Fibroblast of villous mesenchyme (primary cell): ENCODE measurements at regions not wholly inside any gene's neighbourhood (a gene's known extent, or its start where the extent isn't known, plus 50 kb on each side); places are given as distances from the start of the nearest gene placed in this dataset.

ENCODE experiments used
- DNase-seq: peaks from one replicate; pipeline ENCODE4 v3.0.0-alpha.2; 2010; ENCODE audit warnings: low read depth
- H3K4me3 ChIP-seq: 2 replicates; pipeline ENCODE4 v1.5.1; 2011; ENCODE audit warnings: low read depth, mild to moderate bottlenecking, low read length
- TF ChIP-seq, protein P1 (sequence below): IDR thresholded peaks from 2 replicates; pipeline ENCODE4 v1.5.1; 2012; ENCODE audit warnings: low read depth, mild to moderate bottlenecking, low read length; ENCODE audit not compliant: insufficient read depth

DNA sequence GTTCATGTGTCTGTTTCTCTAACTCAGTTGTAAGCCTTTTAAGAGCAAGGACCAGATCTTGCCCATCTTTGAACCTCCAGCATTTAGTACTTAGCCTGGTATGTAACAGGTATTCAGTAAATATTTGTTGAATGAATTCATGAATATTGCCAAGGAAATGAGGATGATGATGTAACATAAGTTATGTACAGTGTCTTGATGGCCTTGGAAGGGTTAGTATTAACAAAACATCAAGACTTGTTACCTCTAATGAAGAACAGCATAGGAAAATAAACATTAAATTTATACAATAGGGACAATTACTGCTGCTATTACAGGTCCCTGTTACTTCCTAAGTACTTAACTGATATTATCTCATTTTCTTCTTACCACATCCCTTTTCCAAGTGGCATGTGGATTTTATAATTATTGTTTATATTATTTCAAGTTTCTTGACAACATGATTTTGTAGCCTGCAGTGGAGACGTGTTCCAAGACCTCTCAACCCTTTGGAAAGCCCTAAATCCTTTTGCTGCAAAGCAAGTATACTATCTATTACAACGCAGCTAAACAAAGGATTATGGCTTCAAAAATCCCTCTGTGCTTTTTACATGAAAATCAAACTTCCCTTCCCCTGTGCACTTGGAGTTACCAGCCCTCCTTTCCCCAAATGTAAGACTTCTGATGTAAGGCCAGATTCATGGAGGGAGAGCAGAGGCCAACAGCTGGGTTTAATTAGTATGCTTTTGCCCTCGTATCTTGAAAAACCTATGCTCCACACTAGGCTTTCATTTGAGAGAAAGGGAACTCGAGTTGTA, 77.4 kb upstream of the SMIM36 start:
- no peak overlapping the region for H3K4me3 ChIP-seq
- peak; percentile 82 for DNase-seq

DNA sequence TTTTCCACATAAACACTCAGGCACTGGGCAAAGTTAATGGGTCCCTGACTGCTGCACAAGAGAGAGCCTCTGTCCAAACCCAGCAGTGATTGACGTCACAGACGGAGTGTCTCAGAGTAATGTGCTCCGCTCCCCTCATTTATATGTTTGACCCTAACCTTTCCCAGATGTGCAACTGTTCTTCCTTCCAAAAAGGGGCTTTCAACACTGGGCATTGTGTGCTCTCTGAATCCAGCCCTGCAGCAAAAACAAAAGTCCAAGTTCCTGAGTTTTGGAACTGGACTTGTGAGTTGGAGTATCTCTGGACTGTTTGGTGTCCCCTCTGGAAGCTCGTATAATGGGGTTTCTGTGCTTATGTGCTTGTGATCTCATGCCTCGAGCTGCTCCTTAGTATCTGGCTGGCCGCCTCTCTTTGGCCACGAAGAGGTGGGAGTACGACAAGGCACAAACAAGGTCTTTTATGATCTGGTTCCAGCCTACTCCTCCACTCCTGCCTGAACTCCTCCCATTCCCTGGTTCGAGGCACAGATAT, 76.4 kb upstream of the SMIM36 start:
- H3K4me3 ChIP-seq = no peak overlapping the region
- DNase-seq = peak; percentile 89
- TF ChIP-seq, protein P1, sequence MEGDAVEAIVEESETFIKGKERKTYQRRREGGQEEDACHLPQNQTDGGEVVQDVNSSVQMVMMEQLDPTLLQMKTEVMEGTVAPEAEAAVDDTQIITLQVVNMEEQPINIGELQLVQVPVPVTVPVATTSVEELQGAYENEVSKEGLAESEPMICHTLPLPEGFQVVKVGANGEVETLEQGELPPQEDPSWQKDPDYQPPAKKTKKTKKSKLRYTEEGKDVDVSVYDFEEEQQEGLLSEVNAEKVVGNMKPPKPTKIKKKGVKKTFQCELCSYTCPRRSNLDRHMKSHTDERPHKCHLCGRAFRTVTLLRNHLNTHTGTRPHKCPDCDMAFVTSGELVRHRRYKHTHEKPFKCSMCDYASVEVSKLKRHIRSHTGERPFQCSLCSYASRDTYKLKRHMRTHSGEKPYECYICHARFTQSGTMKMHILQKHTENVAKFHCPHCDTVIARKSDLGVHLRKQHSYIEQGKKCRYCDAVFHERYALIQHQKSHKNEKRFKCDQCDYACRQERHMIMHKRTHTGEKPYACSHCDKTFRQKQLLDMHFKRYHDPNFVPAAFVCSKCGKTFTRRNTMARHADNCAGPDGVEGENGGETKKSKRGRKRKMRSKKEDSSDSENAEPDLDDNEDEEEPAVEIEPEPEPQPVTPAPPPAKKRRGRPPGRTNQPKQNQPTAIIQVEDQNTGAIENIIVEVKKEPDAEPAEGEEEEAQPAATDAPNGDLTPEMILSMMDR = no peak

More for the DNA sequence above, 77.4 kb upstream of the SMIM36 start:
- TF ChIP-seq, protein P1 = no peak

DNA sequence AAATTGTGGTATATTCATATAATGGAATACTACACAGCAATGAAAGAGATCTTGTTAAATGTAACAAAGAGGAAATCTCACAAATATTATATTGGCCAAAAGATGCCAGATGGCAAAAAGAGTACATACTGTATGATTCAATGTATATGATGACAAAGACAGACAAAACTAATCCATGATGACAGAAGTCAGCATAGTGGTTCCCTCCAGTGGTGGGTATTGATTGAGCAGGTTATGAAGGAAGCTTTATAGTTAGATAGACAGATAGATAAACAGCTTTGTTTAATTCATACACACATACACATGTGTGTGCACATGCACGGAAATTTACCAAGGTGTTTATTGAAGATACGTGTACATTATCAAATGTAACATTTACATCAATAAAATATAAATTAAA, 74.4 kb upstream of the SMIM36 start:
- TF ChIP-seq, protein P1 = no peak
- H3K4me3 ChIP-seq = no peak overlapping the region
- no peak for DNase-seq

DNA sequence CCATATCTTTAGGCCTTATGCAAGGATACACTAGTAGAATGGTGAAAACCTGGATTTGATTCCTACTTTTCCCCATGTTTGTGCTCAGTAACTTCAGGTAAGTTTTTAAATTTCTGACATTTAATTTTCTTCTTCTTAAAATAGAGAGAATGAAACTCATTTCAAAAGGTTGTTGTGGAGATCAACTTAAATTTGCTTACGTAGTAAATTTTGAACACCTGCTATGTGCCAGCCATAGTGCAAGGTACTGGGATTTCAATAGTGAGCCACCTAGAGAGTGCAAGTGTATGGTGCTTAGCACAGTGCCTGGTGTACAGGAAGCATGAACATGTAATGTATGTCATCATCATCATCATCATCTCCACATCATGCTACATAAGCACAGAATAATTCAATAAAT, 73.6 kb upstream of the SMIM36 start:
- TF ChIP-seq, protein P1 = no peak
- DNase-seq = no peak

DNA sequence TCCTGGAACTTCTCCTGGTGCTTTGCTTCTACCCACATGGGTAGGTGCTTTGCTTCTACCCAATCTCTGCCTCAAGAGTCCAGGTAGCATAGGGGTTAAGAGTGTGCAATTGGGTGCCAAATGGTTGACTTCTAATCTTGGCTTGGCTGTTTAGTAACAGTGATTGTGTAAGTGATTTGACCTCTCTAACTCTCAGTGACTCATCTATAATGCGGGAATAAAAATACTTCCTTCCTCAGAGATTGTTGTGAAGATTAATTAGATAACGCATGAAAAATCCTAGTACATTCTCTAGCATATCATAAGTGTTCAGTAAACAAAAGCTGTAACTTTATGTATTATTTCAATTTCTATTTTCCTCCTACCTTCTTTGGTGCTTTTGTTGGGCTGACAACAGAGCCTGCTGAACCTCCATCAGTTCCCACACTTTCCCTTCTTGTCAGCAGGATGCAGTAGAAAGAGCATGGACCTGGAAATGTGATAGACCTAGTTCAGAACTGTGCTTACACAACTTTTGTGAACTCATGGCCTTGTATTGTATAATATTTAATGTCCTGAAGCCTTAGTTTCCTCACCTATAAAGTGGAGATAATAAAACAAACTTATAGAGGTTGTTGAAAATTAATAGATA, 72.9 kb upstream of the SMIM36 start:
- H3K4me3 ChIP-seq = no peak overlapping the region
- DNase-seq = peak; percentile 77
- TF ChIP-seq, protein P1 = no peak

More for the DNA sequence above, 73.6 kb upstream of the SMIM36 start:
- no peak overlapping the region for H3K4me3 ChIP-seq

DNA sequence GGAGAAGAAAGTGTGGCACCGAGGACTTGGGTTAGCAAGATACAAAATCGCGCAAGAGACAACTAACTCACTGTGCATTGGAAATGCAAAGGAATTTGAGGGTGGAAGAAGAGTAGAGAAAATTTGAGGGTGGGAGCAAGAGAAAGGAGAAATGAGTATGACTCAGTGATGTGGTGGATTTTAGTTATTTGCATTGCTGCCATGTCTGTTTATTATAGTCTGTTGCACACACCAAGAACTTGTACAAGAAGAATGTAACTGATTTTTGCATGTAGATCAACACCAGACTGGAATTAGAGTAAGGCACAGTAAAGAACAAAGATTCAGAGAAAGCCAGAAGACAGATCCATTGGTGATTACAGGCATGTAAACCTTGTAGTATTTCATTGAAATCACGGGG, 71.6 kb upstream of the SMIM36 start:
- no peak for DNase-seq
- H3K4me3 ChIP-seq = no peak overlapping the region
- TF ChIP-seq, protein P1 = no peak
